ENCODE measurements at regions not wholly inside any gene's neighbourhood (a gene's known extent, or its start where the extent isn't known, plus 50 kb on each side); places are given as distances from the start of the nearest gene placed in this dataset.

DNA sequence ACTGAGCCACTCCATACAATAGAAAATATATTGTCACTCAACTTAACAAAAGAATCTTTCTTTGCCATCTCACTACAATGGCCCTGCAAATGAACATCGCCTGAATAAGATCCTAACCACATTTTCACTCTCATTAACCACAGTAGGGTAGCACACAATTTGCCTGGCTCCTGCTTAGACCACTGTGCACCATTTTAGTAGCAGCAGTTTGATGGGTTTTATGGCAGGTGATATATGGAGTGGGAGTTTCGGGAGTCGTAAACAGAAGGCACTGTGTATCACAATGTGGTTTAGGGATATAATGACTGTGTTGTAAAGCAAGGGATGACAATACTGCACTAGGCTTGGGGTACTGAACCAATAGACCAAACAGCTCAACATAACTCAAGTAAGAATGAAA lies 617.4 kb downstream of the BCL11A start:
- DNase-seq (ENCODE audit: low read depth in 2 of 3, low spot score in 1 of 3), result no peak

DNA sequence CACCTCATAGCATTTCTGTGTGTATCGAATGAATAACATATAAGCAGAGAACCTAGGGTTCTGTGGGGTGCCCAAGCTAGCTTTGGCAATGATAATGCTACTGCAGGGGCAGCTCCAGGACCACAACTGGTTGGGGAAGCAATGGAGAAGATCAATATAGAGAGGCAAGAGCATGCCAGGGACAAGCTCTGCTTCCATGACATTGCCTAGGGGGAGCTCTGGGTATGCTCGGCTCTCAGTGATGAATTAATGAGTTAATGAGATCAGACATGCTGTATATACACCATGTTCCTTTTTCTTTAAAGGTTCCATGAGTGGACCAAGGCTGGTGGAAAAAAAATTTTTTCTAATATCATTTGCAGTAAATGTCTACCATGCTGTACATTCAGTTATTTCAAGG lies 618.4 kb downstream of the BCL11A start:
- DNase-seq (ENCODE audit: low read depth in 2 of 3, low spot score in 1 of 3), result no peak

DNA sequence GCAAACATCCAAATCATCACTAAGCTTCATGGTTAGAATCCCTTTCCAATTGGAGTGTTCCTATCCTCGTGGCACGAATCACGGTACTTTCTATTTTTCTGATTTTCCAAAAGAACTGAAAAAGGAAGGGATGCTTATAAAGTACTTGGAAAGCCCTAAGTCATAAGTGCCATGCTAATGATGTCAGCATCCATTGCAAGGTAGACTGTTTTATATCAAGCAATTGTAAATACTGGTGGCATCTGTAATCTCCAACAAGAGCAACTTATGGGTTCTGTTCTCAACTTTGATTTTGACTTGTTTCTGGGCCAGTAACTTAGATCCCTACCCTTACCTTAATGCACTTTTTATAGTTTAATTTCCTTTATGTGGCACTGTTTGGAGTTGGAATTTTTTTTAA lies 619.5 kb downstream of the BCL11A start:
- DNase-seq (ENCODE audit: low read depth in 2 of 3, low spot score in 1 of 3), result no peak

DNA sequence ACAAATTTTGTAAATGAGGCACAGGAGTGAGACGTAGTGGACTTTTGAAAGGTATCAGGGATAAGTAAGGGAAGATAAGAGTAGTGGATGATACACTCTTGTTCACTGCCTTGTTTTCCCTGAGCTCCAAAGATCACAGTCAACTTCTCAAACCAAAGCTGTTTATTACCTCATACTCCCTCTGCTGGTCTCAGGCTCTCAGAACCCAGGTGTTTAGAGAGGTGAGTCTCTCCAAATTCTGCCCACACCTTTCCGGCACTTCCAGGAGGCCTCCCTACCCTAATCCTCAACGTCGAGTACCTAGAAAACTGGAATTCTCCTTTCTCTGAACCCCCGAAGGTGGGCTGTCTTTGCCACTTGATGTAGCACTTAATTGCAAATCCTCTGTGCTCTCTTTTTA lies 621.1 kb downstream of the BCL11A start:
- DNase-seq (ENCODE audit: low read depth in 2 of 3, low spot score in 1 of 3), result no peak

DNA sequence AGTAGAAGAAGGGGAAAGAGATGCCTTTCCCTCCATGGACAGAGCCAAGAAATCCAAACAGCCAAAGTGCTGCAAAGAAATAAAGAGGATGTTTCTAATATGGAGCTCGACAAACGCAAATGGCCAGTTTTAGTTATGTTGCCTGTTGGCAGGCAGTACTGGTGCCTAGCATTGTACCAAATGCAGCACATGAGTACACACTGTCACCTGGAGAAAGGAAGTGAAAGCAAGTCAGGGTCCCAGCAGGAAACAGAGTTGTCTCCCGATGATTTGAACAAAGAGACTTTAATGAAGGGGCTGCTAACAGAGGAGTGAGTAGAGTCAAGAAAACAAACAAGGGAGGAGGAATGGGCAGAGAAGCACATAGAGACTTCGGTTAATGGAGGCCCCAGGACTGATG lies 623.0 kb downstream of the BCL11A start:
- DNase-seq (ENCODE audit: low read depth in 2 of 3, low spot score in 1 of 3), result no peak

DNA sequence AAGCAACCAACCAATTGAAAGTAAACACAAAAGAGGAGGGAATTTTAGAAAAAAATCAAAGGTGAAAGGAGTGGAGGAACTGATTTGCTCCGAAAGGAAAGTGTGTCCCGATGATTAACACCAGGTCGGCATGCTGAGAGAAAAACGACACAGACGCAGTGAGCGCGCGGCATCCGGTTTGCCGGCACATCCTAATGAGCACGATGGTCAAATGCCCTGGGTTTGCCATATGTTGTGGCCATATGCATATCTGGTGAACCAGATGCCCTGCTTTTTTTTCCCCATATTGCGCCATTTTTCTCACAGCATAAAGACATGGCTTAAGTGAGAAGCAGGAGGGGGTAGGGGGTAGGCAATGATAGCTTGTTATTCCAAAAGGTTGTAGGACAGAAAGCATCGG lies 626.7 kb downstream of the BCL11A start:
- no peak for DNase-seq (ENCODE audit: low read depth in 2 of 3, low spot score in 1 of 3)

DNA sequence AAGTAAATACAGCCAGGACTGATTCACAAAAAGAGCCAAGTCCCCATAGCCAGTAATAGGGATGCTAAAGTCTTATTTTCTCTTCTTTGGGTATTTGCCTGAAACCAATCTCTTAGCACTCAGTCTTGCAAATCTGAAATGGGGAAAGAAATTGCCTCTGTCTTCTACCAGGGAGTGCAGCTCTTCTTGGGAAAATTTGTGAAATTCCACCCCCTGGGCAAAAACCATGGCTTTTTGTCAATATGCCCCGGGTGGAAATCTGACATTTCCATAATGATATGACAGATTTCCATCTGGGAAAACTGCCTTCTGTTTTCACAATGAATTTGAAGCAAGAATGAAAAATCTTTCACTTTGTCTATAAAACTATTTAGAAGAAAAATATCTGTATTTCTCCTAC lies 628.1 kb downstream of the BCL11A start:
- no peak for DNase-seq (ENCODE audit: low read depth in 2 of 3, low spot score in 1 of 3)

DNA sequence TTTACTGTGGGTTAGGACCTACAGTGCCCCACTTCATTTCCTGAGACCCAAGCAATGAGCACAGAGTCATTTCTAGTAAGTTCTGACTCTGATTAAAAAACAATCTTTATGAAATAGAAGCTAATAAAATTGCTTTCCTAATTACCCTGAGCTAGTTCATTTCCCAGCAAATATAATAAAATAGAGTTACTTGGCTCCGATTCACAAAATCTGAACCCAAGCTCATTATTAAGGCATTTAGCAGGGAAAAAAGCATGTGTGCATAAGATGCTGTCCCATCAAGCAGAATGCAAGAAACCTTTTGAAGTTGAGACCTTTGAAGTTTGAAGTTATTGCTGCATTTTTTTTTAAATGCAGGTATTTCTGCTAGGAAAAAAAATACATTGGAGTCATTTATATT lies 629.1 kb downstream of the BCL11A start:
- no peak for DNase-seq (ENCODE audit: low read depth in 2 of 3, low spot score in 1 of 3)

DNA sequence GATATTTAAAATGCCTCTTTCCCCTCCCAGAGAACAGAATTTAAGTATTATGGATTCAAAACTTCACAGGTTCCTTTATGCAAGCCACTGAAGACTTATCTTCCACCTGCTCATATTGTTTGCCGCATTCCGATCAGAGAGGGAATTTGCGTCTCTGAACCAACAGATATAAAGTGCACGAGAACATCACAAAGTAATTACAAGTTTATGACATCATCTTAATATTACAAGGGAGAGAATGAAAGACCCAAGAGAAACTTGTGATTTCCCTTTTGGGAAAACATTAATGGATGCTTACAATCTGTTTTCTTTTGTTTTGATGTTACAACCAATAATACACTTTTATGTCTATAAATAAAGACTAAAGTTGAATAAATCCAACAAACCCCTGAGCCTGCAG lies 631.0 kb downstream of the BCL11A start:
- no peak for DNase-seq (ENCODE audit: low read depth in 2 of 3, low spot score in 1 of 3)

DNA sequence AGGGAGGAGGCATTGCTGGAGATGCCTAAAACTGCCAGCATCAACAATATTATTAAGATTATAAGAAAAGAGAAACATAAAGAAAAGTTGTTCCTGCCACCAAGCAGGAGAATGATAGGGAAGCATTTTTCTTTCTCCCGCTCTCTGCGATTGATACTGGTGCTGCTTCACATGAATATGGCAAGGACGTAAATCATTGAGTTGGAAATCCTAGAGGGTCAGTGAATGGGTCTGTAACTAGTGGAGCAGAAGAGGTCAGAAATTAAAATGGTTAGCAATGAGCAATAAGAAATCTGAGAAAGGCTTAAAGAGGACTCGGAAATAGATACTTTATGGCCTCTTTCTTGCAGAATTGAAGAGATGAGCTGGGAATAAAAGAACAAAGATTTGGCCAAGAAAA lies 631.7 kb downstream of the BCL11A start:
- DNase-seq (ENCODE audit: low read depth in 2 of 3, low spot score in 1 of 3), result no peak

DNA sequence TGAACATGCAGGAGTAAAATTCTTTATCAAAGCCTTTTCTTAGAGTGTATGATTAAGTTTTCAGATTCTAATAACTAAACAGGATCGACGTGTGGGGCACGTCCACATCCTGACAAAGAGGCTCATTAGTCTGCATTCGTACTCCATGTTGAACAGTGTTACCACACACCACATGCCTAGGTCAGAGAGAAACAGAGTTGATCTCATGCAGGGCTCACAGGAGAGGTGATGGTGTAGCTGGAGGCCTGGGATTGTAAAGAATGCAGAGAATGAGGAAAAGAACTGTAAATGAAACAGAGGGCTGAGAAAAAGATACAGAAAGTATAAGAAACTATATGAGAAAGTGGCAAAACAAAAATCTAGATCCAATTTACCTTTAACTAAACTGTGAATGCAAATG lies 632.5 kb downstream of the BCL11A start:
- no peak for DNase-seq (ENCODE audit: low read depth in 2 of 3, low spot score in 1 of 3)

DNA sequence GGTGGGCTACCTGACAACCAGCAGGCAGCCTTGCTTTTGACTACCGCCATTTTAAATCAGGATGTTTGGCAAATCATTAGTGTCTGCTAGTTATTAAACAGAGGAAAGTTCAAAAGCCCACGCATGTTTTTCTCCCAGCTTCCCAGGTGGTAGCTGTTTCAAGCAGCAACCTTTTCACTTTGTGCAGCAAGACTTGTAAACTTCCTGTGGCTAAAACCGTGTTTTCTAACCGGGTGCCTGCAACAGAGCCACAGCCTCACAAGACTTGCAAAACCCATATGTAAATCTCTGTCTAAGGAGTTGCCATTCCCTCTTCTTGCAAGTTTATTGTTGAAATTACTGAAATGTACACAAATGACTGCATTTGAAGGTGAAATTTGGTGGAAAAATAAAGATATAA lies 633.1 kb downstream of the BCL11A start:
- no peak for DNase-seq (ENCODE audit: low read depth in 2 of 3, low spot score in 1 of 3)

DNA sequence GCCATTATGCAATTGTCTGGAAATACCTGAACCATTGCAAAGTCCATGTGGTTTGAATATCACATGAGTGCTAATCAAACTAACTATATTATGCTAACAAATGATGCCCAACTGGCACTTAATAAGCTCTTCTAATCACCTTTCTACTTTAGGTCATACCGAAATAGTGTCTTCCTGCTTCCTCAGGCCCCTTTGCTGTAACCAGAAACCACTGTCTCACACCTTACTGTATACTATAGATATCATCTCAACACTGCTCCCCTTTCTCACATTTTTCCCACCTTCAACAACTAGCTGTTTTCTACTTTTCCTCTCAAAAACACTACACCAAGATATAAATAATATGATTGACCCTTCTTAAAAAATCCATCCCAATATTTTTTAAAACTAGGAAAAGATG lies 633.9 kb downstream of the BCL11A start:
- DNase-seq (ENCODE audit: low read depth in 2 of 3, low spot score in 1 of 3), result no peak

DNA sequence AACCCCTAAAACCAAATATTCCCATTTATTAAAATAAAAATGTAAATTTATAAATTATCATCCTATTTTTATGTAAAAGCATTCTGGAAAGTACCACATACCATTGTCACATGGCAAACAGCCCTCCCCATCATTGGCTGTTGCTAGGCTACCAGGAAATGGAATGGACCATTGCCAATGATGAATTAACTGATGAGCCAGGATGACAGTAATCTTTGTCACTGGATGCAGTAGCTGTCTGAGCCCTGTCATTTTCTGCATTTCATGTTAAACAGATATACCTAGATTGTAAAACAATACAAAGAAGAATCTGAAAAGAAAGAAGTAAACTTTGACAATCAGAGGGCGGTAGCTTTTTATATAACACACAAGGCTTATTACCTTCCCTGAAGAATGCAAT lies 641.4 kb downstream of the BCL11A start:
- no peak for DNase-seq (ENCODE audit: low read depth in 2 of 3, low spot score in 1 of 3)

DNA sequence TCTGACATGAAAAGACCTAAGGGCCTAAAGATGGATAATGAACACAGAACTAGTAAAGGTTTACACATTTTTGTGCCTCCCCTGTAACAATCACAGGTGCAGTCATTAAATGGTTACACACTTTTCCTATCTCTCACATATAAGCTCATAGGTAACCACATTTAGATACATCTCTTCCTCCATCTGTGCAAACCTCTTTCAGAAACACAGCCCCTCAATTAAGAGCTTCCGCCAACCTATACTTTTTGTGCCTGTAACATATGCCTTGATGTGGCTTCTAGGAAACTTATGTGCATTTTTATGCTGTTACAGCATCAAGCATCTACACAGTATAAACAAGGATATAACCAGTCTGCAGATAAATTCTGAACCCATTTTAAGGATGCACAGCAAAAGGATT lies 643.3 kb downstream of the BCL11A start:
- no peak for DNase-seq (ENCODE audit: low read depth in 2 of 3, low spot score in 1 of 3)

DNA sequence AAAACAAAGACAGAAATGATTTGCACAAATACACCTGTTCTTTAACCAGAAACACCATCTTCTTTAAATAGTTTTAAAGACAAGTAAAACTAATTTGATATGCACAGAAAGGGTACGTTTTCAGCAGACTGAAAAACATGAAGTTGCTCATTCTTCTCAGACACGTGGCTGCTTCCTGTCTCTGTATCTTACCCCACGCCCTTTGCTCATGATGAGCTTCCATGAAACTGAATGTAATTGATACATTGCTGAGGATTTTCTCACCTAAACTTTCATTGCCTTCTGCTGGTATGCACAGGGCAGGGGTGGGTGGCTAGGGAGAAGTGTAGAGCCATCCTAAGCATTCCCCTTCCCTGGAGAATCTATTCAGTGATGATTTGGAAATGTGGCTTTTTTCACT lies 644.3 kb downstream of the BCL11A start:
- no peak for DNase-seq (ENCODE audit: low read depth in 2 of 3, low spot score in 1 of 3)

DNA sequence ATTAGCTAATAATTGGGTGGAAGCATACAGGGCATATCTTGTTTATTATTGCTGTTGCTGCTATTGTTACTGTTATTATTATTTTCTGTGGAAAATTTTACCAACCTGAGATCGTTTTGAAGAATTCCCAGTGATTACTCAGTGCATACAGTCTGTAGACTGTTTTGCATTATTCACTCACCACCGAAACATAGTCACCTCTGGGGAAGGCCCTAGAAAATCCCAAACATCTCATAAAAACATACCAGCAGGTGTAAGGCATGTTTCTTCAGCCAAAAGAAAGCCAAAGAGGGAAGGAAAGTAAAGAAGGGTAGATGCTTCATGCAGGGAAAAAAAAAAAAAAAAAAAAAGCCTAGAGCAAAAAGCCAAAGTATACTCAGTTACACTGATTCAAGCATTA lies 647.7 kb downstream of the BCL11A start:
- no peak for DNase-seq (ENCODE audit: low read depth in 2 of 3, low spot score in 1 of 3)

DNA sequence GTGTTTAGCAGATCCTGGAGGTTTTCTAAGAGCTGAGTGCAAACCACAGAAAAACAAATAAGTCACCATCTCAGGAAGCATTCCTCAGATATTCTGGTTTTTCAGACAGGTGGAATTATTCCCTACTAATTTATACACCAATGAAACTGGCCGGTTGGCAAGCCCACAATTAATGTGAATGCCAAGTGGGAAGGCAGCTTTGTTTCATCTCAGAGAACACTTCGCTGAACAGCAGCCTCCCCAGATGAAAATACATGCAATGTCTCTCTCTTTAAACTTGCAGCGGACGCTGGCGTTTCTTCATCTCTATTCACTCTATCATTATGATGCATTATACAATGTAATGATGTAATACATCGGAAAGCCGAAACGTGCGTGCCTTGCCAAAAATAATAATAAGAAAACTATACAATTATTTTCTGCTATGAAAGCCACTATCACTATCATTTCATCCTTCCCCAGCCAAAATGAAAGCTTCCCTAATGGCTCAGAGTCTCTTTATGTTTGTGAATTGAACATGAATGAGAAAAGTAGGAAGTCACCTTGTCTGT lies 649.4 kb downstream of the BCL11A start:
- DNase-seq (ENCODE audit: low read depth in 2 of 3, low spot score in 1 of 3), result no peak

DNA sequence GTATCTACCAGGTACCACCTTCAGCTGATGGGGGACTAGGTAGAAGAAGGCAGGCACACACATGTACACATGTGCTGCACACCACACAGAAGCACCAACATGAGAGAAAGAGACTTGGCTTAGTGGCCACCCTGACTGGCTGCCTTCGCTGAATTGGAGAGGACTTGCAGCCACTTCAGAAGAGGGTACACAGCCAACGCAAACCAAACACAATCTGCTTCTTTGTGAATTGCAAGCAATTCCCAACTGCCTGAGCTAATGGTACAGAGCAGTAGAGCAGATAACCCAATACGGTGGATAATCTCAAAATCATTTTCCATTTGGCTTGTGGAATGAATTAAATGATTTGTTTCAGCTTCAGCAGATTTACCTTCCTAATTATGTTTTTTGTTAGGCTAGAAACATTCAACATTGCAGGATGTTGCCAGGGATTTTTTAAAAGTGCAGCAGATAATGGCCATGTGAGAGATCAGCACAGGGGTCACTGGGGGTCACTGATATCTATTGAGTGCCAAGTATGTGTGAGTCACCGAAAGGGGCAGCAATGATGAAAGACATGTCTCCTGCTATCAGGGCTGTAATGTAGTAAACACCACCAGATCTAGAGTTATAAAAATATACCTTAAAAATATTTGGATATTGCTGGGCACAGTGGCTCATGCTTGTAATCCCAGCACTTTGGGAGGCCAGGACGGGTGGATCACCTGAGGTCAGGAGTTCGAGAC lies 652.6 kb downstream of the BCL11A start:
- DNase-seq (ENCODE audit: low read depth in 2 of 3, low spot score in 1 of 3), result no peak

DNA sequence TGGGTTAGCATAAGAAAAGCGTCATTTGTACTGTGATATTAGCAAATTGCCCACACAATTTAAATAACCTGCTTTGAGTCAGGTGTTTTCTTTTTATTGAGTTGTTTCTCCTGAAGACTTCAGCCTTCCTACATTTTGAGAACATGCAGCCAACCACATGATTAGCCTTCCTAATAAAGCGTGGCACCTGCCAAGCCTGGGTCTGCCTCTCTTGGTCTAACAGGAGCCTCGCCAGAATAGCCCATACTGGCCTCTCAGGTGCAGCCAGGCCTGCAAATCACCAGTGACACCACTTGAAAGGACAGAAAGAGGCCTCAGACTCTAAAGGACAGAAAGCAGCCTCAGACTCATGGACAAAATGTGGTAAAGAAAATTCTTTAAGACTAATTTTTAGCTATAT lies 653.8 kb downstream of the BCL11A start:
- no peak for DNase-seq (ENCODE audit: low read depth in 2 of 3, low spot score in 1 of 3)

DNA sequence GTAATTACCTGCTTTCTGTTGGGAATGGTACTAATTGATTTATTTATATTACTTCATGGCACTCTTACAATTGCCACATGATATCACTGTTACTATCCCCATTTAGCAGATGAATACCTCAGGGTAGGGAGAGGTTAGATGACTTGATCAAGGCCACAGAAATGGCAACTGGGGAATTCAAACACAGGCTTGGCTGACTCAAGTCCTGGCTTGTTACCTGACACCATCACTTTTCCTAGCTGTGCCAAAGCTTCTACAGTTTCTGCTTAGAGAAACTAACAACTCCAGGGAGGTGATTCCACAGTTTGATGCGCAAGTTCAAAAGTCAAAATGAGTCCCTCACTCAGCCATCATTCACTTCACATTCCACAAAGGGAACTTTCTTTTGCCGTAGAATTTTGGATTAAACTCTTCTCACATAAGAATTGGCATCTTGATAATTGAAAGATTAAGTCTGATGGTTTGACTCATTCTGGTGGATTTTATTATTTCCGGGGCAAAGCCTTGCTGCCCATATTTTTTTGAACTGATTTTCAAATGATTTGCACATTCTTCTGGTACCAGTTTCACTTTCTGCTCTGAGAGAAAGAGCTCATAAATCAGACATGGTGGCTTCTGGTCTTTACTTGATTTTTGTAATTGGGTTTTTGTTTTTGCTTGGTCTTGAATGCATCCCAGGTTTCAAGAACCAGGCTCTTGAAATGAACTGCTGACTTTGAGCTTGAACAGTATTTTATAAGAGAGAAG lies 656.8 kb downstream of the BCL11A start:
- no peak for DNase-seq (ENCODE audit: low read depth in 2 of 3, low spot score in 1 of 3)

DNA sequence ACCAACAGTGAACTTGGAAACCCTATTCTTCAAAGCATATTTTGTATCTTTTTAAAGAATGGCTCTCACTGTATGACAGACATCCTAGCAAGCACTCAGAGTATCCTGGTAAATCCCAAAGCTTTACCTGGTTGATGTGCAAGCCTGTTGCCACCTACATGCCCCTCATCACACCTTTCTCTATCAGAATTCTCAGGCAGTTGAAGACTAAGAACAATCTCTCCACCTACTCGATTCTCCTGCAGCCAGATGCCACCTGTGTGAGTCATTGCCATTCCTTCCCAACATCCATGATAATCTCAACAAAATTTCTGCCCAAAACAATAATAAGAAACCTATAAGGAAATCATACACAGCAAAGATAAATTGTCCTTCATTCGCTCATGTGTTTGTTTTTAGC lies 659.8 kb downstream of the BCL11A start:
- no peak for DNase-seq (ENCODE audit: low read depth in 2 of 3, low spot score in 1 of 3)

DNA sequence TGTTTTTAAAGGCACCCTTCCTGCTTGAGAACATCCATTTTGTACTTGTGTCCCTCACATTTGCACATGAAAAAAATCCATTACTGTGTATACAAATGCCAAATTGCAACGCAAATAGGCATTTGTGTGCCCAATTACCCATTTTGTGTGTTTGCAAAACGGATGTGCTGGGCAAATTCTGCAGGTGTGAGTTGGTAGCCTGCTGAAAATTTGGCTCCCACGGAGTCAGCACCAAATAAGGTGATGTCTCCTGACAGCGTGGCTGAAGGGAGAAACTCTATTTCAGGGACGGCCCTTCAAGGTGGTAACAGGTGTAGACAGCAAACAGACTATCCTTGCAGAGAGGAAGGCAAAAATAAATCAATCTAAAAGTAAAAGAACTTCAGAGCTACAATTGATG lies 661.1 kb downstream of the BCL11A start:
- DNase-seq (ENCODE audit: low read depth in 2 of 3, low spot score in 1 of 3), result no peak
